GM12892 (cell line): ENCODE measurements at regions not wholly inside any gene's neighbourhood (a gene's known extent, or its start where the extent isn't known, plus 50 kb on each side); places are given as distances from the start of the nearest gene placed in this dataset.

ENCODE experiments used
- POLR2A ChIP-seq: IDR thresholded peaks from 2 replicates; pipeline ENCODE4 v1.6.1; 2011; ENCODE audit warnings: low read depth, low read length, control low read depth
- POLR2AphosphoS5 ChIP-seq: IDR thresholded peaks from 2 replicates; pipeline ENCODE4 v1.6.1; 2011; ENCODE audit warnings: low read depth, low read length, control low read depth
- TAF1 ChIP-seq: IDR thresholded peaks from 2 replicates; pipeline ENCODE4 v1.6.1; 2011; ENCODE audit warnings: low read depth, mild to moderate bottlenecking, control low read depth, low read length, borderline replicate concordance

GRCh38 chr10:53023411-53023810, 250.8 kb upstream of the MBL2 start:
- TF ChIP-seq POLR2AphosphoS5 (no peak), POLR2A (no peak), TAF1 (no peak)
